NCI-H2227 (cell line): ENCODE measurements at regions not wholly inside any gene's neighbourhood (a gene's known extent, or its start where the extent isn't known, plus 50 kb on each side); places are given as distances from the start of the nearest gene placed in this dataset.

Source experiments
- DNase-seq: peaks from one replicate; lab custom pipeline; 2025; ENCODE audit not compliant: unreplicated experiment; lab: John Stamatoyannopoulos, UW

GRCh38 chr5:117271656-117272055 is 697.0 kb upstream of the SEMA6A start:
- no peak for DNase-seq

- DNase-seq = no peak
These were observed 691.7 kb upstream of the SEMA6A start for GRCh38 chr5:117266280-117266679.

- DNase-seq = no peak
These were observed 688.6 kb upstream of the SEMA6A start for GRCh38 chr5:117263231-117263630.

GRCh38 chr5:117262572-117263131 is 688.0 kb upstream of the SEMA6A start:
- no peak for DNase-seq

- no peak for DNase-seq
These were observed 687.4 kb upstream of the SEMA6A start for GRCh38 chr5:117261948-117262571.

DNA sequence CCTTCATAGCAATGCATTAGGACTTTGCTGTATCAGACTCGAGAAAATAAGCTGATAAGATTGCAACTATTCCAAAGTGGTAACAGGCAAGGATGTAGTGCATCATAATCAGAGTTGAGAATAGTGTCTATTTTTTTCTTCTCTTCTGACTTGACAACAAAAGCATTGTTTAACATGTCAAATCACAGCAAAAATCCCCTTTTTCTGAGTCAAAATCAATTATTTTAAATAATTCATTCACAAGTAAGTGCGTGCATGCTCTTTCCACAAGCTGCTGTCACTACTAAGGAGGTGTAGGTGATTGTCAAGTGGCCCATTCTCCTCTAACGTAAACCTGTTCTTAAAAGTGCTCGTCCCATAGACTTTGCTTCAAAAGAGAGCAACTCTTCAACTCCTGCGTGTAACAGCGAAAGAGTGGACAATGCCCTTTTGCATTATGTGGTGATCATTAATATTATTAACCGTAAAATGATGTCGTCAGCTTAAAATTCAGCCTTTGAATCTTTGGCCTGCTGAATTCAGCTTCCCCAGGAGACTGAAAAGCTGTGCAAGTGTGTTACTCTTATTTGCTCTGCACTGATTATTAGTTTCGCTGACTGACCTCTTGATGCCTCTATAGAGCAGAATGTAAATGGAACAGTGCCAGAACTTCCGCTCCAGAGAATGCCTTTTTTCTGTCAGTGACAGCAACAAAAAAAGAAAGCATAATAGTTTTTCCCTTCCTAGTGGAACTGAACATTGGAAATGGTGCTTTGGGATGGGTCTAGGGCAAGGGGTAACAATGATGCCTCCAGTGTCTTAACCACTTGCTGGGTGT is 680.8 kb upstream of the SEMA6A start:
- peak; percentile 48 for DNase-seq

GRCh38 chr5:117252566-117252965 is 677.9 kb upstream of the SEMA6A start:
- DNase-seq = no peak

DNA sequence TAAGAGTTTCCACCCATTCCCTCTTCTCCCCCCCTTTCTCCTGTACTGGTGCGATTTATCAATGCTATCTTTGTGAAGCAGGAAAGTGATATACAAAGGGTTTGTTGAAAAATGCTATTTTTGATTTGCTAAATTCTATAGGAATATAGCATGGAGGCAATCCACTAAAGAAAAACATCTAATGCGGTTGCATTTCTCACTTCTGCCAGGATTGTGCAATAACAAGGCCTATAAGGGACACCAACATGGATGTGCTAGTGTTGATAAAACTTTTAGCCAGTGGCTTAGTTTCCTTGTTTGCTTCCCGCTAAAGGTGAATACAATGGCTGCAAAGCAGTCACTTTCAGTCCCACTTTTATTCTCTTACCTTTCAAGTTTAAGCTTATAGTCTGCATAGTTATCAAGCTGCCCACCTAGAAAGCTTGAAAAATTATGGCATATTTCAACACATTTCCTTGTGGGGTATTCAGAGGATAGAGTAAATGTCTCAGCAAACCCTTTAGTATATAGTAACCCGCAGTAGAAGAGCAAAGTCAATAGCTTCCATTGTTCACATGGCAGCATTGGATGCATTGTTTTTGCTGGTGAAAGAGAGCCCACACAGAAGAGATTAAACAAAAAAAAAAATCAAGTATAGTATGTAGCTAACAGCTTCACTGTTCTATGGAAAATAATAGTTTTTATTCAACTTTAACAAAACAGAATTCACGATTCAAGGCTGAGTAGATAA is 674.6 kb upstream of the SEMA6A start:
- no peak for DNase-seq

GRCh38 chr5:117246424-117246823 is 671.8 kb upstream of the SEMA6A start:
- DNase-seq = no peak

DNA sequence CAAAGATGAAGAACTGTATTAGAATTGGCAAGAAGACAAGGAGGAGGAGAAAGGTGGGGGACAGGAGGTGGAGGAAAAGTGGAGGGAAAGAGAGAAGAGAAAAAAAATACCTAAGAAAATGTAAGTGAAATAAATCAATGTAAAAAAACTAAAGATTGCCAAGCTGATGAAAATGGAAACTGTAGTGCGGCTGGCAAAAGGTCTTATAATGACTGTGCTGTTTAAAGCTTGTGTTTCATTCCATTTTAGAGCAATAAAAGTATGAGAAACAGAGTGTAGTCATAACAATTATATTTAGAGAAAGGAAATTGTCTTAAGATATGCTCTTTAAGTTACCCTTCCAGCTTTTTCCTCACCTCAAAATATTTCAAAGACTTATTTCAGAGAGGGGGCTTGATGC is 670.5 kb upstream of the SEMA6A start:
- DNase-seq = no peak

DNA sequence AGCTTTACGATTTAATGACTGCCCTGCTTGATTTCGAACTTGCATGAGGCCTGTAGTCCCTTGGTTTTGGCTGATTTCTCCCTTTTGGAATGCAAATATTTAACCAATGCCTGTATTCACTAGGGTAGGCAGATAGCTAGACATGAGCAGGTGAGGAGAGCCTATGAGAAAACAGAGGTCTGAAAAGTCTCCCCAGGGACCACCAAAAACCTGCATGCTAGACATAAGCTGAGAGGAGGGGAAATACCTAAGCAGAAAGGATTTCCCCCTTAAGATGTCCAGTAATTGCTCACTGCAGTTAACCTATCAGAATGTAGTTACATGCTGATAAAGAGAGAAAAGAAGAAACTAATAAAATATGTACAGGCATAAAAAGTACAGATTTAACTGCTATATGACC is 667.4 kb upstream of the SEMA6A start:
- no peak for DNase-seq

GRCh38 chr5:117236941-117237340 is 662.3 kb upstream of the SEMA6A start:
- no peak for DNase-seq

DNA sequence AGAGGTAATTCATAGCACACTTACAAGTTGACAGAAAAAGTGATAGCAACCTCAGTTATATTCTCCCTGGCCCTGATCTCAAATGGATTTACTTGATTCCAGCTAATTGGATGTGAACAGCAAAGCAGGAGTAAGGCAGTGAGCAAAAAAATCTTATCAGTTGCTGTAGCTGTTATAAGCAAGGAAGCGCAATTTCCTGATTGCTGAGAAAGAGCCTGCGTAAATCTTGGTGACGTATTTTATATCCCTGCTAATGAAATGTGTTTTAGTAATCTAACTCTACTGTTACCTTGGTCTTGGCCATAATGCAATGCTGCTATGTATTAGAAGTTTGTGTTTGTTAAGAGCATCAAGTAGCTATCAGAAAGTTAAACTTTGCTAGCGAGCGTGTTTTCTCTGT is 661.2 kb upstream of the SEMA6A start:
- DNase-seq = no peak

DNA sequence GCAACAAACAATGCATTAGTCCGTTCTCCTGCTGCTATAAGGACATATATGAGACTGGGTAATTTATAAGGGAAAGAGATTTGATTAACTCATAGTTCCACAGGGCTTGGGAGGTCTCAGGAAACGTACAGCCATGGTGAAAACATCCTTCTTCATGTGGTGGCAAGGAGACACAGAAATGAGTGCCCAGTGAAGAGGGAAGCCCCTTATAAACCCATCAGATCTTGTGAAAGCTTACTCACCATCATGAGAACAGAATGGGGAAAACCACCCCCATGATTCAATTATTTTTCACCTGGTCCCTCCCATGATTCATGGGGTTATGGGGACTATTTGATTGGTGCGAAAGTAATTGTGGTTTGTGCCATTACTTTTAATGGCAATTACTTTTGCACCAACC is 655.8 kb upstream of the SEMA6A start:
- DNase-seq = no peak

DNA sequence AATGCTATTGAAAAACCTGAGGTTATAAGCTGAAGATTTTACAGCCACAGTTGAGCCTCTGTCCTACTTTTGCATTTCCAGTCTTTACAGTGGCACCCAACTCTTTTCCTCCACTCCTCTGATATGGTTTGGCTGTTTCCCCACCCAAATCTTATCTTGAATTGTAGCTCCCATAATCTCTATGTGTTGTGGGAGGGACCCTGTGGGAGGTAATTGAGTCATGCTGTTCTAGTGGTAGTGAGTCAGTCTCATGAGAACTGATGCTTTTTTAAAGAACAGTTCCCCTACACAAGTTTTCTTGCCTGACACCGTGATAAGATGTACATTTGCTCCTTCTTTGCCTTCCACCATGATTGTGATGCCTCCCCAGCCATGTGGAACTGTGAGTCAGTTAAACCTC is 646.1 kb upstream of the SEMA6A start:
- DNase-seq = no peak

GRCh38 chr5:117218789-117219188 is 644.2 kb upstream of the SEMA6A start:
- no peak for DNase-seq

DNA sequence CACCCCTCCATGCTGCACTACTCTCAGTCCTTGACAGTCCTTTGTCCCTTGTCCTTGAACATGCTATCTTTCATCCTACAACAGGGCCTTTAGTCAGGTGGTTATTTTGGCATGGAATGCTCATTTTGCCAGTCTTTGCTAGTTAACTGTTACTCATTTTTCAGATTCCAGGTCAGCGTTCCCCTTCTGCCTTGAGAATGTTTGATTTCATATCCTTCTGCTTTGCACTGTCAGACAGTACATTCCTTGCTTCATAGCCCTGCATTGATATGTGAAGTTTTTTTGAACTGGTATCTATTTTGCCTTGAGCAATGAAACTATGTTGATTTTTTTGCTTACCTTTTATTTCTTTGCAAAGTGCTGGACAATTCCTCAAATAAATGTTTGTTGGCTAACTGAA is 638.2 kb upstream of the SEMA6A start:
- DNase-seq = no peak

DNA sequence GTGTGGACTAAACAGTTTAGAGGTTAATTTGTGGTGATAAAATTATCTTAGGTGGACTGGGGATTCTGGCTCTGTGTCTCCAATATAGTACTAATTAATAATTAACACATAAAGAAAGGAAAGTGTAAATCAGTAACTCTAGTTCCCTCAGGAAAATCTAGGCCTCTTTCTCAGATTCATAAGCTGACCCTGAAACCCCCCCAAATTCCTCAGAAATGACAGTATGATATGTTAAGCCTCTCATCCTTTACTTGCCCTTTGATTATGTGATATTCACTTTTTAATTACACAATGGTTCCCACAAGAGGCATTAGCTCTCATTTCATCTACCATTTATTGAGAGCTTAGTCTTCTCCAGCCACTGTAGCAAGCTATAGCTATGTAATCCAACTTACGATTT is 636.2 kb upstream of the SEMA6A start:
- DNase-seq = no peak

GRCh38 chr5:117209479-117209878 is 634.9 kb upstream of the SEMA6A start:
- DNase-seq = no peak

DNA sequence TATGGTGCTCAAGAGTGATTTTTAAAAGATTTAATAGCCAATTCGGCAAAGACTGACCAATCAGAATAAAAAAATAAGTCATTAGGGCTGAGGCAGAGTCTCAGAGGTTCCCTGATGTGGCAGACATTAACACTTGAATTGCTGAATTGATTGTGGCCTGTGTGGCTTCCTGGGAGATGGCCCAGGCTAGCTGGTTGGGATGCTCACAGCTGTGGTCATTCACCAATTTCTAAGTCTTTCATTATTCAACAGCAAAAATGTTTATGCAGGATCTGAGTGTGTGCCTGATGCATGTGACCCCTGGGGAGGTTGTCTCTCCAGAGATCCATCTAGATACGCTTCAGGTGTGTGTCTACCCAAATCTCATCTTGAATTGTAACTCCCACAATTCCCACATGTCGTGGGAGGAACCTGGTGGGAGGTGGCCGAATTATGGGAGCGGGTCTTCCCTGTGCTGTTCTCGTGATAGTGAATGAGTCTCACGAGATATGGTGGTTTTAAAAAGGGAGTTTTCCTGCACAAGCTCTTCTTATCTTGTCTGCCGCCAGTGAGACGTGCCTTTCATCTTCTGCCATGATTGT is 632.6 kb upstream of the SEMA6A start:
- no peak for DNase-seq

GRCh38 chr5:117205894-117206293 is 631.3 kb upstream of the SEMA6A start:
- DNase-seq = no peak
